Esophagus muscularis mucosa (tissue), 4 donors: ENCODE measurements at regions not wholly inside any gene's neighbourhood (a gene's known extent, or its start where the extent isn't known, plus 50 kb on each side); places are given as distances from the start of the nearest gene placed in this dataset.
A peak's percentile ranks its signal among the peaks of the same experiment; 100 is the strongest.

Source experiments
- DNase-seq: peaks from one replicate; pipeline ENCODE4 v3.0.0-alpha.2; 2017; ENCODE audit errors: extremely low spot score
- H3K27ac ChIP-seq, 4 donors: fragments of 200-600 bp; sonication (generic); replicated peaks in 1 of 4; 1 replicate in 3 of 4; 2 replicates in 1 of 4; pipeline ENCODE4 v1.5.1; 2016 to 2019; ENCODE audit warnings: mild to moderate bottlenecking in 1 of 4
- H3K27me3 ChIP-seq, 4 donors: fragments of 200-600 bp; sonication (generic); one replicate each; pipeline versions ENCODE4 v1.5.1 to v1.6.0; 2016 to 2019
- H3K36me3 ChIP-seq, 4 donors: fragments of 200-600 bp; sonication (generic); one replicate each; pipeline ENCODE4 v1.5.1; 2016 to 2019
- H3K4me1 ChIP-seq, 4 donors: fragments of 200-600 bp; sonication (generic); one replicate each; pipeline ENCODE4 v1.5.1; 2016 to 2019
- H3K4me3 ChIP-seq, 4 donors: fragments of 200-600 bp; sonication (generic); 1 replicate in 2 of 4; 2 replicates in 2 of 4; pipeline ENCODE4 v1.5.1; 2016 to 2019; ENCODE audit warnings: mild to moderate bottlenecking in 4 of 4, moderate library complexity in 1 of 4
- H3K9me3 ChIP-seq, 4 donors: fragments of 200-600 bp; sonication (generic); 1 replicate in 3 of 4; 2 replicates in 1 of 4; pipeline ENCODE4 v1.5.1; 2016 to 2019
- EP300 ChIP-seq: sonication (generic); formaldehyde crosslinking; IDR thresholded peaks from one replicate; pipeline ENCODE4 v1.6.1; 2017; ENCODE audit warnings: antibody characterized with exemption
- POLR2A ChIP-seq: fragments of 450-650 bp; IDR thresholded peaks from one replicate; pipeline ENCODE4 v1.6.1; 2017; ENCODE audit warnings: antibody characterized with exemption, moderate library complexity, mild to moderate bottlenecking, low read depth
- POLR2AphosphoS5 ChIP-seq, 2 donors: sonication (generic); formaldehyde crosslinking; IDR thresholded peaks; one replicate each; pipeline ENCODE4 v1.6.1; 2017; ENCODE audit warnings: antibody characterized with exemption in 2 of 2
- WGBS: methylation state at CpG from one replicate; pipeline ENCODE4 v1.1.5; 2018; 5-methylcytosine and 5-hydroxymethylcytosine counted together
- intact Hi-C: fragments of 100-400 bp; cut with DNase I; formaldehyde crosslinking; loops from one replicate; pipeline ENCODE4 v1.15.1; 2023
- TF ChIP-seq, protein P1 (sequence below), 3 experiments: fragments of 200-600 bp in 2 of 3; fragments of 450-650 bp in 1 of 3; sonication (generic) in 2 of 3; IDR thresholded peaks; one replicate each; pipeline ENCODE4 v1.5.1; 2017 to 2019; ENCODE audit warnings: antibody characterized with exemption in 3 of 3, mild to moderate bottlenecking in 2 of 3, moderate library complexity in 1 of 3

DNA sequence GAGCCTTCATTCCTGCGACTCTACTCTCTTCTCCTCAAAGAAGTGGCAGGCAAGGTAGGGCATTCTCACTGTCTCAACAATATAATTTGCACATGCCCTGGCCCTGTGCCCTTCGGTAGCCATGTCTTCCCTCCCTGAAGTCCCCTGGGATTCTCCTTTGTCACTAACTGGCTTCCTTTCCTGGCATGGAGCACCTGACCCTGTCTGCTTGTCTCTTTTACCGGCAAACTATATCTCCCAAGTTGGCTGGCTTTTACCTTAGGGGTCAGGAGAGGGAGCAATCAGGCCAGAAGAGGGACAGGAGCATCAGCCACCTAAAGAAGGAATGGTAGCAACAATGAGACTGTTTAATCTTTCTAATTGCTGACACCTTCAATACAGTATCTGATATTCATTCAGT, 51.9 kb upstream of the RMDN2 start:
- DNase-seq: no peak
- no peaks in the 10 kb centered on the region for H3K9me3 ChIP-seq
- H3K27ac ChIP-seq: peak overlapping the region in 3 of 4 donors; percentile 70 to 80 (median 74)
- 67% methylated on average over 3 of the region's 3 CpGs for WGBS
- no peak overlapping the region for H3K4me3 ChIP-seq
- no peaks in the 10 kb centered on the region for H3K27me3 ChIP-seq
- peak in 1 of 2 donors; percentile 12 for TF ChIP-seq POLR2AphosphoS5 (IDR thresholded peaks at IDR 0.05)
- TF ChIP-seq, protein P1, sequence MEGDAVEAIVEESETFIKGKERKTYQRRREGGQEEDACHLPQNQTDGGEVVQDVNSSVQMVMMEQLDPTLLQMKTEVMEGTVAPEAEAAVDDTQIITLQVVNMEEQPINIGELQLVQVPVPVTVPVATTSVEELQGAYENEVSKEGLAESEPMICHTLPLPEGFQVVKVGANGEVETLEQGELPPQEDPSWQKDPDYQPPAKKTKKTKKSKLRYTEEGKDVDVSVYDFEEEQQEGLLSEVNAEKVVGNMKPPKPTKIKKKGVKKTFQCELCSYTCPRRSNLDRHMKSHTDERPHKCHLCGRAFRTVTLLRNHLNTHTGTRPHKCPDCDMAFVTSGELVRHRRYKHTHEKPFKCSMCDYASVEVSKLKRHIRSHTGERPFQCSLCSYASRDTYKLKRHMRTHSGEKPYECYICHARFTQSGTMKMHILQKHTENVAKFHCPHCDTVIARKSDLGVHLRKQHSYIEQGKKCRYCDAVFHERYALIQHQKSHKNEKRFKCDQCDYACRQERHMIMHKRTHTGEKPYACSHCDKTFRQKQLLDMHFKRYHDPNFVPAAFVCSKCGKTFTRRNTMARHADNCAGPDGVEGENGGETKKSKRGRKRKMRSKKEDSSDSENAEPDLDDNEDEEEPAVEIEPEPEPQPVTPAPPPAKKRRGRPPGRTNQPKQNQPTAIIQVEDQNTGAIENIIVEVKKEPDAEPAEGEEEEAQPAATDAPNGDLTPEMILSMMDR (IDR thresholded peaks at IDR 0.05): no peak
- no peak for TF ChIP-seq EP300
- TF ChIP-seq POLR2A: no peak
- H3K36me3 ChIP-seq: no peaks in the 10 kb centered on the region
- intact Hi-C loops: no loop called here
- peaks cover 46 to 72% (median 66%) of the 10 kb centered on the region in 4 donors for H3K4me1 ChIP-seq

DNA sequence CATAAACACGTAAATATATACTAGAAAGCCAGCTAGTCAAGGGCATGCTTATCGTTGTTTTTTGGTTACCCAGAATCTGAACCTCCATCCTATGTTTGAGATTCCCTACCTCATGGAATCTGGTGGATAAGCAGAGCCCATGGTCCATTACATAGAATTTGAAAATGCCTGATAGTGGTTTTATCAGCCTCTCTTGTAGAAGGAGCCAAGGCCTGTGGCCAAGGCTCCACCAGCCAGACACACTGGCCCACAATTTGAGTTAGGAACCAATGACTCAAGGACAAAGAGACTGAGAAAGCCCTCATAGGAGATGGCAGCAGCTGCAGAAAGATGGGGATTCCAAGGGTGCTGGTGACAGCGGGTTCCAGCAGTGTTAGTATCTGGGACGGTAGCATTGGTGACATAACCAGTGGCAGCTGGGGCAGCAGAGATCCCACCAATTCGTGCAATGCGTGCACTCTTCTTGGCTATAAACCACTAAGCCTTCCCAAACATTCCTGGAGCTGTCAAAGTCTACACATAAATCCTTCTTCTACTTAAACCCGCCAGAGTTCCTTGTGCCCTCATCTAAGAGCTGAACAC, 51.2 kb upstream of the RMDN2 start:
- peaks cover 46 to 72% (median 64%) of the 10 kb centered on the region in 4 donors for H3K4me1 ChIP-seq
- H3K9me3 ChIP-seq: no peaks in the 10 kb centered on the region
- WGBS: 97% methylated on average over 7 of the region's 7 CpGs
- peak overlapping the region in 2 of 4 donors; percentile 70 to 80 for H3K27ac ChIP-seq
- no peak for TF ChIP-seq EP300
- TF ChIP-seq, protein P1 (IDR thresholded peaks at IDR 0.05): no peak
- no peak for TF ChIP-seq POLR2A
- TF ChIP-seq POLR2AphosphoS5 (IDR thresholded peaks at IDR 0.05): no peak
- H3K4me3 ChIP-seq: no peak overlapping the region
- no peaks in the 10 kb centered on the region for H3K36me3 ChIP-seq
- no peak for DNase-seq
- intact Hi-C loops: no loop called here
- H3K27me3 ChIP-seq: no peaks in the 10 kb centered on the region

DNA sequence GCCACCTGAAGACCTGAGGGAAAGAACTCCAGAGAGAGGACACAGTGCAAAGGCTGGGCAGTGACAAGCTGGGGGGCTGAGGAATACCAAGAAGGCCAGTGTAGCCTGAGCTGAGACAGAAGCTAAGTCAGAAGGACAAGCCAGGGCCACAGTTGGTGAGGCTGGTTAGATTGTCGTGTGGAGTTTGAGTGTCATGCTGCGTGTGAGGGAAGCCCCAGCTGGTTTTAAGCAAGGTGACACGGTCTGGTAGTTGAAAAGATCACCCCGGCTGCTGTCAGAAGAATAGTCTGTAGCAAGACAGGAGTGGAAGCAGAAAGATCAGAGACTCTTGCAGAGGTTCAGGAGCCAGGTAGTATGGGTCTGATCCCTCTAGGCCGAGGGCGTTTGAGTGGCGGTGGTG, 50.6 kb upstream of the RMDN2 start:
- Histone ChIP-seq H3K9me3 (no peaks in the 10 kb centered on the region), H3K27me3 (no peaks in the 10 kb centered on the region), H3K36me3 (no peaks in the 10 kb centered on the region), H3K27ac (peak overlapping the region in 1 of 4 donors; percentile 80), H3K4me3 (no peak overlapping the region), H3K4me1 (peaks cover 45 to 69% (median 61%) of the 10 kb centered on the region in 4 donors)
- WGBS: 97% methylated on average over 7 of the region's 7 CpGs
- intact Hi-C loops: no loop called here
- TF ChIP-seq, protein P1 (IDR thresholded peaks at IDR 0.05): no peak
- TF ChIP-seq EP300: no peak
- no peak for TF ChIP-seq POLR2A
- no peak for TF ChIP-seq POLR2AphosphoS5 (IDR thresholded peaks at IDR 0.05)
- DNase-seq: no peak
